ENCODE measurements at regions not wholly inside any gene's neighbourhood (a gene's known extent, or its start where the extent isn't known, plus 50 kb on each side); places are given as distances from the start of the nearest gene placed in this dataset.

DNA sequence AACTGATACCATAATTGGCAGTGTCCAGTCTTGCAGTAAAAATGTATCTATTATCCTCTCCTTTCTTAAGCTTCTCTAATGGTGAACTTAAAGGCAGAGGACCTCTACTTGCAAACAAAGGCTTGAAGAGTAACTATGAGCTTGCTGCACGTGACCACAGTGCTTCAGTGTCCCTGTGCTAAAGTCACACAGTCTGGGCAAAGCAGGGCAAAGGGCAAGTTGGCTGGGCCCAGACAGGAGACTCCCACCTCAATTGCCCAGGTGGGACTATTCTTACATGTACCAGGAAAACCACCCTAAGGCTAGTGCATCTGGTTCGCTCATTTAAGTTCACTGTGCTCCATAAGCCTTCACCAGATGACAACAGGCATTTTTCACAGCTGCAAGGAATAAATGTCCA, 374.2 kb upstream of the PROX1 start:
- Histone ChIP-seq H3K27ac (no peak overlapping the region), H3K9ac (no peak overlapping the region), H3K27me3 (replicated peaks; ENCODE audit: insufficient read depth) (no peaks in the 10 kb centered on the region), H3K4me3 (no peak overlapping the region), H3K9me3 (ENCODE audit: low read depth) (no peaks in the 10 kb centered on the region), H3K9me2 (ENCODE audit: insufficient read depth) (no peaks in the 10 kb centered on the region), H3K4me2 (ENCODE audit: unreplicated experiment) (no peak overlapping the region), H3K36me3 (ENCODE audit: low read depth) (no peaks in the 10 kb centered on the region), H3K79me2 (ENCODE audit: insufficient read depth) (no peaks in the 10 kb centered on the region), H2AFZ (no peak overlapping the region), H3F3A (ENCODE audit: insufficient read depth) (no peaks in the 10 kb centered on the region), H4K20me1 (ENCODE audit: insufficient read depth) (no peaks in the 10 kb centered on the region), H3K4me1 (ENCODE audit: insufficient read depth) (no peaks in the 10 kb centered on the region)
- DNase-seq: no peak
- 9 to 14% methylated on average over 2 of the region's 2 CpGs for WGBS, 2 experiments (ENCODE audit: low coverage in 1 of 2, low lambda C conversion rate in 2 of 2, missing lambda C conversion rate in 2 of 2)
- in situ Hi-C loops (cut with MboI): no loop called here
- TF ChIP-seq EZH2phosphoT487 (IDR thresholded peaks at IDR 0.05; ENCODE audit: insufficient read depth, low read depth) (no peak), EZH2 (IDR thresholded peaks at IDR 0.05; ENCODE audit: insufficient read depth, poor library complexity, severe bottlenecking) (no peak)

DNA sequence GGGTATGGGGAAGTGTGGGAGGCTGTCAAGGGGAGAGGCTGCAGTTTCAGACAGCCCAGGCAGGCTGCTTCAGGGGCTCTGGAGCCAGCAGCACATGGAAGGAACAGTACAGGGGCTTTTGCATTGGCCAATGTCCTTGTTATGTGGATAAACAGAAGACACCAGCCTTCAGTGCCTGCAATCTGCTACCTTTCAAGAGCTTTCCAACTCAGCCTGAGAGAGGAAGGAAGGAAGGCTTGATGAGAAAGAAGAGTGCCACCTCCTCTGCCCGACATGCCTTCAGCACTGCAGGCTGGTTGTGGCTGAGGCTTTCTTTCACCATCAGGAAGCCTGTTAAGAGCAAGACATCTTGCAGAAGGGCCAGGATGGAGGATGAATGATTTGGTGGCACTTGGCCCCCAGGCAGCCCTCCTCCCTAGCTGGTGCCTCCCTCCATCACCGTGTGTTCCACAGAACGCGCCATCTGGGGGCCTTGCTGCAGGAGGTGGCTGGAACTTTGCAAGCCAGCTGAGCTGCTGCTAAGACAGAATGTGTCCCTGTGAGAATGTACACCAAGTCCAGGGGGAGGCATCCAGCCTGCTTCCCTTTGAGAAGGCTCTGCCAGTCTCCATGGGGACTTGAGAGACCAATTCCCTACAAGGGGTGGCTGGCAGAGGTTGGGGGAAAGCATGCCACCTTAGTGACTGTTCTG, 372.4 kb upstream of the PROX1 start:
- no peak for DNase-seq
- Histone ChIP-seq H3K36me3 (ENCODE audit: low read depth) (no peaks in the 10 kb centered on the region), H3K9ac (no peak overlapping the region), H3K4me3 (no peak overlapping the region), H3K79me2 (ENCODE audit: insufficient read depth) (no peaks in the 10 kb centered on the region), H3K27ac (no peak overlapping the region), H4K20me1 (ENCODE audit: insufficient read depth) (no peaks in the 10 kb centered on the region), H2AFZ (no peak overlapping the region), H3F3A (ENCODE audit: insufficient read depth) (no peaks in the 10 kb centered on the region), H3K4me1 (ENCODE audit: insufficient read depth) (no peaks in the 10 kb centered on the region), H3K9me3 (ENCODE audit: low read depth) (no peaks in the 10 kb centered on the region), H3K27me3 (replicated peaks; ENCODE audit: insufficient read depth) (no peaks in the 10 kb centered on the region), H3K4me2 (ENCODE audit: unreplicated experiment) (no peak overlapping the region), H3K9me2 (ENCODE audit: insufficient read depth) (no peaks in the 10 kb centered on the region)
- in situ Hi-C loops (cut with MboI): no loop called here
- TF ChIP-seq EZH2 (IDR thresholded peaks at IDR 0.05; ENCODE audit: insufficient read depth, poor library complexity, severe bottlenecking): no peak
- TF ChIP-seq EZH2phosphoT487 (IDR thresholded peaks at IDR 0.05; ENCODE audit: insufficient read depth, low read depth): no peak
- WGBS, 2 experiments (ENCODE audit: low coverage in 1 of 2, low lambda C conversion rate in 2 of 2, missing lambda C conversion rate in 2 of 2): 18 to 26% methylated on average over 4 of the region's 4 CpGs

GRCh38 chr1:213617133-213617532, 370.6 kb upstream of the PROX1 start:
- no peak for DNase-seq
- Histone ChIP-seq H4K20me1 (ENCODE audit: insufficient read depth) (no peaks in the 10 kb centered on the region), H3K27me3 (replicated peaks; ENCODE audit: insufficient read depth) (no peaks in the 10 kb centered on the region), H3K4me1 (ENCODE audit: insufficient read depth) (no peaks in the 10 kb centered on the region), H2AFZ (no peak overlapping the region), H3K4me2 (ENCODE audit: unreplicated experiment) (no peak overlapping the region), H3K79me2 (ENCODE audit: insufficient read depth) (no peaks in the 10 kb centered on the region), H3K9ac (no peak overlapping the region), H3K9me3 (ENCODE audit: low read depth) (no peaks in the 10 kb centered on the region), H3K27ac (no peak overlapping the region), H3F3A (ENCODE audit: insufficient read depth) (no peaks in the 10 kb centered on the region), H3K9me2 (ENCODE audit: insufficient read depth) (no peaks in the 10 kb centered on the region), H3K36me3 (ENCODE audit: low read depth) (no peaks in the 10 kb centered on the region), H3K4me3 (no peak overlapping the region)
- in situ Hi-C loops (cut with MboI): no loop called here
- TF ChIP-seq EZH2phosphoT487 (IDR thresholded peaks at IDR 0.05; ENCODE audit: insufficient read depth, low read depth): no peak
- no peak for TF ChIP-seq EZH2 (IDR thresholded peaks at IDR 0.05; ENCODE audit: insufficient read depth, poor library complexity, severe bottlenecking)

- H3K9me3 ChIP-seq (ENCODE audit: low read depth): no peaks in the 10 kb centered on the region
- H2AFZ ChIP-seq: no peak overlapping the region
- H3K79me2 ChIP-seq (ENCODE audit: insufficient read depth): no peaks in the 10 kb centered on the region
- no peaks in the 10 kb centered on the region for H3K4me1 ChIP-seq (ENCODE audit: insufficient read depth)
- no peak overlapping the region for H3K4me2 ChIP-seq (ENCODE audit: unreplicated experiment)
- no peaks in the 10 kb centered on the region for H3K27me3 ChIP-seq (replicated peaks; ENCODE audit: insufficient read depth)
- WGBS, 2 experiments (ENCODE audit: low coverage in 1 of 2, low lambda C conversion rate in 2 of 2, missing lambda C conversion rate in 2 of 2): 0 to 3% methylated on average over 1 of the region's 1 CpG
- H3K9me2 ChIP-seq (ENCODE audit: insufficient read depth): no peaks in the 10 kb centered on the region
- TF ChIP-seq EZH2 (IDR thresholded peaks at IDR 0.05; ENCODE audit: insufficient read depth, poor library complexity, severe bottlenecking): no peak
- no peak overlapping the region for H3K9ac ChIP-seq
- H3F3A ChIP-seq (ENCODE audit: insufficient read depth): no peaks in the 10 kb centered on the region
- DNase-seq: no peak
- H4K20me1 ChIP-seq (ENCODE audit: insufficient read depth): no peaks in the 10 kb centered on the region
- H3K36me3 ChIP-seq (ENCODE audit: low read depth): no peaks in the 10 kb centered on the region
- no peak overlapping the region for H3K4me3 ChIP-seq
- H3K27ac ChIP-seq: no peak overlapping the region
- in situ Hi-C loops (cut with MboI): no loop called here
These were observed 369.7 kb upstream of the PROX1 start for GRCh38 chr1:213618094-213618493.

GRCh38 chr1:213619026-213619425, 368.7 kb upstream of the PROX1 start:
- Histone ChIP-seq H3F3A (ENCODE audit: insufficient read depth) (no peaks in the 10 kb centered on the region), H2AFZ (no peak overlapping the region), H3K4me3 (no peak overlapping the region), H3K9ac (no peak overlapping the region), H4K20me1 (ENCODE audit: insufficient read depth) (no peaks in the 10 kb centered on the region), H3K36me3 (ENCODE audit: low read depth) (no peaks in the 10 kb centered on the region), H3K4me2 (ENCODE audit: unreplicated experiment) (no peak overlapping the region), H3K27me3 (replicated peaks; ENCODE audit: insufficient read depth) (no peaks in the 10 kb centered on the region), H3K4me1 (ENCODE audit: insufficient read depth) (no peaks in the 10 kb centered on the region), H3K9me3 (ENCODE audit: low read depth) (no peaks in the 10 kb centered on the region), H3K27ac (no peak overlapping the region), H3K79me2 (ENCODE audit: insufficient read depth) (no peaks in the 10 kb centered on the region), H3K9me2 (ENCODE audit: insufficient read depth) (no peaks in the 10 kb centered on the region)
- in situ Hi-C loops (cut with MboI): no loop called here
- DNase-seq: no peak
- TF ChIP-seq EZH2phosphoT487 (IDR thresholded peaks at IDR 0.05; ENCODE audit: insufficient read depth, low read depth): no peak
- TF ChIP-seq EZH2 (IDR thresholded peaks at IDR 0.05; ENCODE audit: insufficient read depth, poor library complexity, severe bottlenecking): no peak
- 26 to 39% methylated on average over 1 of the region's 1 CpG for WGBS, 2 experiments (ENCODE audit: low coverage in 1 of 2, low lambda C conversion rate in 2 of 2, missing lambda C conversion rate in 2 of 2)

All from GM23248 (cell line).